GM12872 (cell line): ENCODE measurements at regions not wholly inside any gene's neighbourhood (a gene's known extent, or its start where the extent isn't known, plus 50 kb on each side); places are given as distances from the start of the nearest gene placed in this dataset.

Source experiments
- TF ChIP-seq, protein P1 (sequence below): IDR thresholded peaks from 3 replicates; pipeline ENCODE4 v1.5.1; 2011; ENCODE audit warnings: low read depth, mild to moderate bottlenecking, low read length, moderate library complexity; ENCODE audit not compliant: insufficient read depth

DNA sequence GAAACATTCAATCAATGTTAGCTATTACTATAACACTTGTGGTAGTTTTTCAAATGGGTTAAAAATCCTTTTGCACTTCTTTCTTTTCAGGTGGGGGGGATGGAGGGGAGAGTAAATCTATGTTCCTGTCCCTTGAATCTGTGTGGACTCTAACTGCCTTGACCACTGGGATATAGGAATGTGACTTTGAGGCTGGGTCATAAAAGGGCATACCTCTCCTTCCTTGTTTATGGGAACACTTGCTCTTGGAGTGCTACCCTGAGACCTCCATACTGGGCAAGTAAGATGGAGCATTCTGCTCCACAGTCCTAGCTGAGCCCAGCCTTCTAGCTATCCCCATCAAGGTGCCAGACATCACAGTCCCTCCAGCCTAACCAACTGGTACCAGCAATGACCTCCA lies 89.3 kb upstream of the SIM2 start:
- TF ChIP-seq, protein P1, sequence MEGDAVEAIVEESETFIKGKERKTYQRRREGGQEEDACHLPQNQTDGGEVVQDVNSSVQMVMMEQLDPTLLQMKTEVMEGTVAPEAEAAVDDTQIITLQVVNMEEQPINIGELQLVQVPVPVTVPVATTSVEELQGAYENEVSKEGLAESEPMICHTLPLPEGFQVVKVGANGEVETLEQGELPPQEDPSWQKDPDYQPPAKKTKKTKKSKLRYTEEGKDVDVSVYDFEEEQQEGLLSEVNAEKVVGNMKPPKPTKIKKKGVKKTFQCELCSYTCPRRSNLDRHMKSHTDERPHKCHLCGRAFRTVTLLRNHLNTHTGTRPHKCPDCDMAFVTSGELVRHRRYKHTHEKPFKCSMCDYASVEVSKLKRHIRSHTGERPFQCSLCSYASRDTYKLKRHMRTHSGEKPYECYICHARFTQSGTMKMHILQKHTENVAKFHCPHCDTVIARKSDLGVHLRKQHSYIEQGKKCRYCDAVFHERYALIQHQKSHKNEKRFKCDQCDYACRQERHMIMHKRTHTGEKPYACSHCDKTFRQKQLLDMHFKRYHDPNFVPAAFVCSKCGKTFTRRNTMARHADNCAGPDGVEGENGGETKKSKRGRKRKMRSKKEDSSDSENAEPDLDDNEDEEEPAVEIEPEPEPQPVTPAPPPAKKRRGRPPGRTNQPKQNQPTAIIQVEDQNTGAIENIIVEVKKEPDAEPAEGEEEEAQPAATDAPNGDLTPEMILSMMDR, result no peak

DNA sequence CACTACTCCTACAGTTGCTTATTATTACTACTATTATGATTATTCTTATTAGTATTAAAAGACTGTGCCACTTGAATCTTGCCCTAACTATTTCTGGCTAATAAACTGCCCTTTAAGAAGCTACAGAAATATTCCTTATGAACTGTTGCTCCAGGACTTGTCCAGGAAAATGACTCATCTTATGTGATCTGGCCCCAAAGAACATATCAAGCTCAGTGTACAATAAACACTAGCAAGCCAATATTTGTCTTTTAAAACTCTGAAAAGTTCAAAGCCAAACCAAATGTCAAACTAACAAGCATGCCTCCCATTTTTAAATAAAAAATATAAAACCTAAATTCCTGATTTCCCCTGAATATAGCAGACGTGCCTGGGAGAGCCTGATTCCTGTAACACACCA lies 88.7 kb upstream of the SIM2 start:
- TF ChIP-seq, protein P1, result no peak

DNA sequence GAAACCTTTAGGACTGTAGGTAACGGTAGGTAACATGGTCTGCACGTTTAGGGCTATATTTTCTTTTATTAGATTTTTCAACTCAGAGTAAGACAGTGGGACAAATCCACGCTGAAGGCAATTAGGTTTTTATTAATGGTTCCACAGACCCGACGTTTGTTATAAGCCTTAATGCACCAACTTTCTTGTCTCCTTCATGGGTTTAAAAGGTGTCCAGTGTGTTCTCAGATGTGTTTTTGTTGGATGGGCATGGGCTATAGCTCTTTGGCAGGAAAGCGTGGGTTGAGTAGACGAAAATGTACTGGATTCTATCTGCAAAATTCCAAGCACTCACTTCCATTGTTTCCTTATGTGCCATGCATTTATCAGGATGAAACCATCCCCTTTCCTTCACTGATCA lies 88.0 kb upstream of the SIM2 start:
- TF ChIP-seq, protein P1, result no peak

DNA sequence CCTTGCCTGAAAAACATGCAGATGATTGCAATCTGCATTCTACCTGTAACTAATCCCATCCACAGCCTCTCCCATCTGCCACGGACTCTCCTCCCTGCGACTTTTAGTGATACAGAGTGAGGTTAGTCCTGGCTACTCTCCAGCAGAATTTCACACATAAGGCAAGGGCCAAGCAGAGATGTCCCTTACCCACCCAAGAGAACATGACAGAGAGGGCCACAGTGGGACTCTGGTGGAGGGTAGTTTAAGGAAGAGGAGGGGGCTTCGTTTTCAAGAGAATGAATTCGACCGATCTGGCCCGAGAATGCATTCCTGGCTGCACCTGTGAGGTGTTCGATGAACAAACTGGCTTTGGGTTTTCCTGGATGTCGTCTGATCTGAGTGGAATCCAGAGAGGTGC lies 87.5 kb upstream of the SIM2 start:
- TF ChIP-seq, protein P1, result no peak

DNA sequence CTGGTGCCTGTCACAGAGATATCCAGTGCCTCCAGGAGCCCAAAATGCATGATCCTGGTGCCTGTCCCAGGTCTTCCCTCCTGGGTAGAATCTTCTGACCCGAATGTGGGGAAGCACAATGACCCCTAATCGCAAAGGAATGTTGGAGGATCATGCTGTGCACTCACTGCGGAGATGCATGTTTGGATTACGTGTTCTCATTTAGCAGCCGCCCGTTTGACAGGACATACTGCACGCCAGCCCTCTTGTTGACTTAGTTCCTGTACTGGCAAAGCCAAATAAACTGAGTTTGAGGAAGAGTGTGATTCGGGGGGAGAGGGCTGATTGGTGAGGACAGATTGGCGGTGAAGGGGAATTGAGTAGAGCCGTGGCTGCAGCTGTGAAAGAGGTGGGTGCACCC lies 85.9 kb upstream of the SIM2 start:
- TF ChIP-seq, protein P1, result no peak

DNA sequence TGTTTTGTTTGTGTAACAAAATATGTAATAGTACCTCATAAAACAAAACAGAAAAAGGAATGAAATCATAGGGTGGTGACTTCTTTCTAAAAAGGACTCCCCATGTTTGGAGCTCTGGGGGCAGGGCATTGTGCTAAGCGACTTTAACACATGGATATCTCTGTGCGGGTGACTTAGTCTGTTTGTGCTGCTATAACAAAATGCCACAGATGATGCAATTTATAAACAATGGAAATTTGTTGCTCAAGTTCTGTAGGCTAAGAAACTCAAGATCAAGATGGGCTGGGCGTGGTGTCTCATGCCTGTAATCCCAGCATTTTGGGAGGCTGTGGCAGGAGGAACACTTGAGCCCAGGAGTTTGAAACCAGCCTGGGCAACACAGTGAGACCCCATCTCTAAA lies 85.4 kb upstream of the SIM2 start:
- TF ChIP-seq, protein P1, result no peak

DNA sequence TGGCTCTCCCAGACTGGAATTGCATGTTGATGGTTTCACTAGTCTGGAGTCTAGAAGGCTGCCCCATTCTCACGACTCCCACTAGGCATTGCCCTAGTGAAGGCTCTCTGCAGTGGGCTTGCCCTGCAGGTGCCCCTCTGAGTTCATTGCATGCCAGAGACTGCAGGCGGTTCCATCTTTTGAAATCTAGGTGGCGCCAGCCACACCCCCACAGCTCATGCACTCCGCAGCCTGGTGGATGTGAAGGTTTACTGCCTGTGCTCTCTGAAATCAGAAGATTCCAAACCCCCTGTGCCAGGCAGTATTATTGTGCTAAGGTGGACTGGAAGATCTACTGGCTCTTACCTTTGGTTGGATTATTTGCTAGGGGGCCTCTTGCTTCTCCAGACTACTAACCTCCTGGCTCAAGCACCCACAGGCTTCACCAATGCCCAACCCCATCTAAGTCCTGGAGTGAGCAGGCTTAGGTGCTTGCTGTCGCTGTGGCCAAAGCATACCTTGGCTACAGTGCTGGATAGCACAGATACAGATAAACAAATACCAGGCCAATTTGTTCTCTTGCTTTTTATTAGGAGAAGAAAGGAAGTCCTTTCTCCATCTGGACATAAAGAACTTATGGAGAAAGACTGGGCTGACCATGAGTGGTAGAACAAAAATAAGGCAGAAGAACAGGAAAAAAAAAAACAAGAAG lies 83.5 kb upstream of the SIM2 start:
- TF ChIP-seq, protein P1, result peak; percentile 41; the same call in 2 of the 3 replicates
